Ishikawa (cell line): ENCODE measurements at regions not wholly inside any gene's neighbourhood (a gene's known extent, or its start where the extent isn't known, plus 50 kb on each side); places are given as distances from the start of the nearest gene placed in this dataset.

Source experiments
- CEBPB ChIP-seq: IDR thresholded peaks from 2 replicates; pipeline ENCODE4 v1.6.1; 2012
- CREB1 ChIP-seq: IDR thresholded peaks from 2 replicates; pipeline ENCODE4 v1.6.1; 2012; ENCODE audit warnings: low read depth
- EP300 ChIP-seq: IDR thresholded peaks from 2 replicates; pipeline ENCODE4 v1.6.1; 2012; ENCODE audit warnings: borderline replicate concordance
- NFIC ChIP-seq: IDR thresholded peaks from 2 replicates; pipeline ENCODE4 v1.6.1; 2012
- RAD21 ChIP-seq: IDR thresholded peaks from 2 replicates; pipeline ENCODE4 v1.6.1; 2012; ENCODE audit warnings: low read depth
- TAF1 ChIP-seq: IDR thresholded peaks from 2 replicates; pipeline ENCODE4 v1.6.1; 2012; ENCODE audit warnings: low read depth, mild to moderate bottlenecking
- TEAD4 ChIP-seq: IDR thresholded peaks from 2 replicates; pipeline ENCODE4 v1.6.1; 2012
- YY1 ChIP-seq: IDR thresholded peaks from 2 replicates; pipeline ENCODE4 v1.6.1; 2012; ENCODE audit warnings: low read depth
- ZBTB7A ChIP-seq: IDR thresholded peaks from 2 replicates; pipeline ENCODE4 v1.6.1; 2012; ENCODE audit warnings: low read depth
- TF ChIP-seq, protein P1 (sequence below): IDR thresholded peaks from 2 replicates; pipeline ENCODE4 v1.6.1; 2012
- TF ChIP-seq, protein P2 (sequence below): IDR thresholded peaks from 2 replicates; pipeline ENCODE4 v1.6.1; 2012; ENCODE audit warnings: low read depth, mild to moderate bottlenecking
- TF ChIP-seq, protein P3 (sequence below): IDR thresholded peaks from 2 replicates; pipeline ENCODE4 v1.6.1; 2012

DNA sequence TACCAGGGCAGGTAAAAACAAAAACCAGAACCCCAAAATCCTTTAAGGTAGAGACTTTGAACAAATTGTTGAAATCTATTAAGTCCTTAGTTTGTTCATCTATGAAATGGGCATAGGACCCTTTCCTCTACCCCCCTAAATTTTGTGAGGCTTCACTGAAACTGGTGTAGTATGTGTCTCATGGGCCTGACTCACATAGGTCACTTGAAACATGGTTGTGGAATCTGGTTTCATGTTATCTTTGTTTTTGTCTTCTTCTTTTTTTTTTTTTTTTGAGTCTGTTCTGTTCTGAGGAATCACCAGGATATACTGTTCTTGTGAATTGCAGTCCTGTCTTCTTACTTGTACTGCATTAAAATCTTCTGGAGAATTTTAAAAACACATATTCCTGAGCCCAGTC lies 202.2 kb downstream of the KTN1 start:
- TF ChIP-seq, protein P1, sequence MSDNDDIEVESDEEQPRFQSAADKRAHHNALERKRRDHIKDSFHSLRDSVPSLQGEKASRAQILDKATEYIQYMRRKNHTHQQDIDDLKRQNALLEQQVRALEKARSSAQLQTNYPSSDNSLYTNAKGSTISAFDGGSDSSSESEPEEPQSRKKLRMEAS: no peak
- TF ChIP-seq EP300 (no peak), YY1 (no peak), ZBTB7A (no peak), NFIC (no peak), RAD21 (no peak), CEBPB (no peak), TAF1 (no peak), TEAD4 (no peak), CREB1 (no peak)
- TF ChIP-seq, protein P2, sequence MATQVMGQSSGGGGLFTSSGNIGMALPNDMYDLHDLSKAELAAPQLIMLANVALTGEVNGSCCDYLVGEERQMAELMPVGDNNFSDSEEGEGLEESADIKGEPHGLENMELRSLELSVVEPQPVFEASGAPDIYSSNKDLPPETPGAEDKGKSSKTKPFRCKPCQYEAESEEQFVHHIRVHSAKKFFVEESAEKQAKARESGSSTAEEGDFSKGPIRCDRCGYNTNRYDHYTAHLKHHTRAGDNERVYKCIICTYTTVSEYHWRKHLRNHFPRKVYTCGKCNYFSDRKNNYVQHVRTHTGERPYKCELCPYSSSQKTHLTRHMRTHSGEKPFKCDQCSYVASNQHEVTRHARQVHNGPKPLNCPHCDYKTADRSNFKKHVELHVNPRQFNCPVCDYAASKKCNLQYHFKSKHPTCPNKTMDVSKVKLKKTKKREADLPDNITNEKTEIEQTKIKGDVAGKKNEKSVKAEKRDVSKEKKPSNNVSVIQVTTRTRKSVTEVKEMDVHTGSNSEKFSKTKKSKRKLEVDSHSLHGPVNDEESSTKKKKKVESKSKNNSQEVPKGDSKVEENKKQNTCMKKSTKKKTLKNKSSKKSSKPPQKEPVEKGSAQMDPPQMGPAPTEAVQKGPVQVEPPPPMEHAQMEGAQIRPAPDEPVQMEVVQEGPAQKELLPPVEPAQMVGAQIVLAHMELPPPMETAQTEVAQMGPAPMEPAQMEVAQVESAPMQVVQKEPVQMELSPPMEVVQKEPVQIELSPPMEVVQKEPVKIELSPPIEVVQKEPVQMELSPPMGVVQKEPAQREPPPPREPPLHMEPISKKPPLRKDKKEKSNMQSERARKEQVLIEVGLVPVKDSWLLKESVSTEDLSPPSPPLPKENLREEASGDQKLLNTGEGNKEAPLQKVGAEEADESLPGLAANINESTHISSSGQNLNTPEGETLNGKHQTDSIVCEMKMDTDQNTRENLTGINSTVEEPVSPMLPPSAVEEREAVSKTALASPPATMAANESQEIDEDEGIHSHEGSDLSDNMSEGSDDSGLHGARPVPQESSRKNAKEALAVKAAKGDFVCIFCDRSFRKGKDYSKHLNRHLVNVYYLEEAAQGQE: no peak
- TF ChIP-seq, protein P3, sequence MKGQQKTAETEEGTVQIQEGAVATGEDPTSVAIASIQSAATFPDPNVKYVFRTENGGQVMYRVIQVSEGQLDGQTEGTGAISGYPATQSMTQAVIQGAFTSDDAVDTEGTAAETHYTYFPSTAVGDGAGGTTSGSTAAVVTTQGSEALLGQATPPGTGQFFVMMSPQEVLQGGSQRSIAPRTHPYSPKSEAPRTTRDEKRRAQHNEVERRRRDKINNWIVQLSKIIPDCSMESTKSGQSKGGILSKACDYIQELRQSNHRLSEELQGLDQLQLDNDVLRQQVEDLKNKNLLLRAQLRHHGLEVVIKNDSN: no peak
